ENCODE measurements at regions not wholly inside any gene's neighbourhood (a gene's known extent, or its start where the extent isn't known, plus 50 kb on each side); places are given as distances from the start of the nearest gene placed in this dataset.

DNA sequence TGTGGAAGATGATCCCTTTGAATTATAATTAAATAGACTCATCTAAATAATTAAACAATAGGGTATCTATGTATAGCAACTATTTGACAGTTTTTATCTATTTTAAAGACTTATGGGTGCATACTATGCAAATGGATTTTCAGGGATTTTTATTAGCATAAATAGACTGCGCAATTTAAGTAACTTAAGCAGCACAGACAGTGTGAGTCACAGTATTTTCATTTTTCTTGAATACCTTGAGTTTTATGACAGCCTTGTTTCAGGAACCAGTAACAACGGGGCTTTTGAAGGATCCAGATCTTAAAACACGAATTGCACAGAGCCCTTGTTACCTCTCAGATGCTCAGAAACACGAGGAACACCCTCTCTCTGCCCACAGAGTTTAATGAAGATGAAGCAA lies 175.5 kb upstream of the CD96 start:
- no peaks in the 10 kb centered on the region for H3K9me3 ChIP-seq
- DNase-seq (no peak), ATAC-seq (no peak)
- no peaks in the 10 kb centered on the region for H3K27me3 ChIP-seq
- no peak overlapping the region for H3K4me3 ChIP-seq
- intact Hi-C loops (cut with DNase I) = no loop called here
- TF ChIP-seq POLR2A (IDR thresholded peaks at IDR 0.05) (no peak), CTCF (IDR thresholded peaks at IDR 0.05) (no peak)
- no peaks in the 10 kb centered on the region for H3K4me1 ChIP-seq
- 49% methylated on average over 4 of the region's 4 CpGs for WGBS, 2 donors
- H3K36me3 ChIP-seq (replicated peaks in 1 of 2; ENCODE audit: insufficient read depth in 1 of 2, low read depth in 2 of 2) = no peaks in the 10 kb centered on the region
- no peak overlapping the region for H3K27ac ChIP-seq

DNA sequence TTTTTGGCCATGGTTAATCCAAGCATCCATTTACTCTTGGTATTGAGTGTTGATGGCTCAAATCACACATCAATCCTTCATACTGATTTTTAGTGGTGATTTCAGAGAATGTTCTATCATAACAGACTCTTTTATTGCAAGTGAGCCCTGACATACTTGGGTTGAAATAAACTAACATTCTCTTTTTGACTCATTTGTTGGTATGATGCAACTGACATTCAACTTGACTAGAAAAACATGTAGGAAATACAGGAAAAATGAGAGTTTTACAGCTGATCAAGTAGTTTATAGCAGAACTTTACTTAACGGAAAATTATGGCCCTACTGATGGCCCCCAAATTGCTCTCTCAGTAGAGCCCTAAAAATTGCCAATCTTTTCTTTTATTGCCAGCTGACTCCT lies 173.9 kb upstream of the CD96 start:
- H3K9me3 ChIP-seq = peaks cover 0 to 6% (median 0%) of the 10 kb centered on the region in 3 donors
- intact Hi-C loops (cut with DNase I) = no loop called here
- no peaks in the 10 kb centered on the region for H3K36me3 ChIP-seq (replicated peaks in 1 of 2; ENCODE audit: insufficient read depth in 1 of 2, low read depth in 2 of 2)
- TF ChIP-seq CTCF (IDR thresholded peaks at IDR 0.05) = no peak
- no peak for TF ChIP-seq POLR2A (IDR thresholded peaks at IDR 0.05)
- H3K4me1 ChIP-seq = no peaks in the 10 kb centered on the region
- H3K27ac ChIP-seq = no peak overlapping the region
- ATAC-seq (no peak), DNase-seq (no peak)
- WGBS, 2 donors = 73 to 86% methylated on average over 1 of the region's 1 CpG
- H3K4me3 ChIP-seq = no peak overlapping the region
- no peaks in the 10 kb centered on the region for H3K27me3 ChIP-seq

- intact Hi-C loops (cut with DNase I) = no loop called here
- TF ChIP-seq POLR2A (IDR thresholded peaks at IDR 0.05) (no peak), CTCF (IDR thresholded peaks at IDR 0.05) (no peak)
- Histone ChIP-seq H3K4me1 (no peaks in the 10 kb centered on the region), H3K27me3 (no peaks in the 10 kb centered on the region), H3K9me3 (peaks cover 0 to 6% (median 0%) of the 10 kb centered on the region in 3 donors), H3K36me3 (replicated peaks in 1 of 2; ENCODE audit: insufficient read depth in 1 of 2, low read depth in 2 of 2) (no peaks in the 10 kb centered on the region), H3K4me3 (no peak overlapping the region), H3K27ac (no peak overlapping the region)
- DNase-seq = no peak
- no peak for ATAC-seq
These were observed 172.0 kb upstream of the CD96 start for GRCh38 chr3:111369958-111370357.

- ATAC-seq (no peak), DNase-seq (no peak)
- H3K4me1 ChIP-seq = no peaks in the 10 kb centered on the region
- TF ChIP-seq POLR2A (IDR thresholded peaks at IDR 0.05) (no peak), CTCF (IDR thresholded peaks at IDR 0.05) (no peak)
- whole genome bisulfite sequencing, 2 donors = 89 to 100% methylated on average over 3 of the region's 3 CpGs
- H3K27ac ChIP-seq = no peak overlapping the region
- H3K4me3 ChIP-seq = no peak overlapping the region
- H3K27me3 ChIP-seq = no peaks in the 10 kb centered on the region
- H3K9me3 ChIP-seq = peaks cover 0 to 6% (median 0%) of the 10 kb centered on the region in 3 donors
- no peaks in the 10 kb centered on the region for H3K36me3 ChIP-seq (replicated peaks in 1 of 2; ENCODE audit: insufficient read depth in 1 of 2, low read depth in 2 of 2)
- intact Hi-C loops (cut with DNase I) = no loop called here
These were observed 168.8 kb upstream of the CD96 start for GRCh38 chr3:111373239-111373638.

GRCh38 chr3:111373861-111374260 lies 168.1 kb upstream of the CD96 start:
- H3K4me3 ChIP-seq = no peak overlapping the region
- no peaks in the 10 kb centered on the region for H3K4me1 ChIP-seq
- no peaks in the 10 kb centered on the region for H3K27me3 ChIP-seq
- H3K27ac ChIP-seq = no peak overlapping the region
- ATAC-seq = no peak
- TF ChIP-seq CTCF (IDR thresholded peaks at IDR 0.05) (no peak), POLR2A (IDR thresholded peaks at IDR 0.05) (no peak)
- peaks cover 0 to 6% (median 0%) of the 10 kb centered on the region in 3 donors for H3K9me3 ChIP-seq
- H3K36me3 ChIP-seq (replicated peaks in 1 of 2; ENCODE audit: insufficient read depth in 1 of 2, low read depth in 2 of 2) = no peaks in the 10 kb centered on the region
- DNase-seq = no peak
- intact Hi-C loops (cut with DNase I) = no loop called here

Data from body of pancreas (tissue), 4 donors.